ENCODE measurements at regions not wholly inside any gene's neighbourhood (a gene's known extent, or its start where the extent isn't known, plus 50 kb on each side); places are given as distances from the start of the nearest gene placed in this dataset.

DNA sequence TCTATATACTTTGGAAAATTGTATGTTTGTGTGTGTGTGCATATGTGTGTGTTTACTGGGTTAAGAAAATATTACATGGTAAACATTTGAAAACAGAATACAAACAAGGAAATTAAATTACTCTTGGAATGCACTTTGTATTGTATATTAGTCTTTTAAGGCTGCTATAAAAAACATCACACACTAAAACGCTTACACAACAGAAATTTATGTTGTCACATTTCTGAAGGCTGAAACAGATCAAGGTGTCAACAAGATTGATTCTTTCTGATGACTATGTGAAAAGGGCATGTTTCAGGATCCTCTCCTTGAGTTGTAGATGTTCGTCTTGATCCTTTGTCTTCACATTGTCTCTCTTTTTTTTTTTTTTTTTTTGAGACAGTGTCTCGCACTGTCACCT lies 149.1 kb upstream of the CNTN5 start:
- Histone ChIP-seq H4K20me1 (ENCODE audit: insufficient read depth, low read length) (no peaks in the 10 kb centered on the region), H3K9me3 (ENCODE audit: low read length) (no peaks in the 10 kb centered on the region), H3K27ac (ENCODE audit: low read depth, low read length, poor library complexity, severe bottlenecking) (no peak overlapping the region), H3K9ac (ENCODE audit: low read length) (no peak overlapping the region), H3K9me2 (ENCODE audit: low read depth, low read length) (no peaks in the 10 kb centered on the region), H3K4me3 (ENCODE audit: low read depth, low read length, poor library complexity, severe bottlenecking) (no peak overlapping the region), H3K27me3 (ENCODE audit: insufficient read depth, low read length) (no peaks in the 10 kb centered on the region), H3K4me1 (ENCODE audit: insufficient read depth, low read length, severe bottlenecking) (no peaks in the 10 kb centered on the region), H3K4me2 (ENCODE audit: low read length) (no peak overlapping the region), H3K79me2 (ENCODE audit: insufficient read depth, low read length) (no peaks in the 10 kb centered on the region), H3K36me3 (ENCODE audit: insufficient read depth, low read length) (no peaks in the 10 kb centered on the region), H2AFZ (ENCODE audit: low read length) (no peak overlapping the region), H3F3A (ENCODE audit: insufficient read depth, low read length) (no peaks in the 10 kb centered on the region)
- TF ChIP-seq, protein P1, sequence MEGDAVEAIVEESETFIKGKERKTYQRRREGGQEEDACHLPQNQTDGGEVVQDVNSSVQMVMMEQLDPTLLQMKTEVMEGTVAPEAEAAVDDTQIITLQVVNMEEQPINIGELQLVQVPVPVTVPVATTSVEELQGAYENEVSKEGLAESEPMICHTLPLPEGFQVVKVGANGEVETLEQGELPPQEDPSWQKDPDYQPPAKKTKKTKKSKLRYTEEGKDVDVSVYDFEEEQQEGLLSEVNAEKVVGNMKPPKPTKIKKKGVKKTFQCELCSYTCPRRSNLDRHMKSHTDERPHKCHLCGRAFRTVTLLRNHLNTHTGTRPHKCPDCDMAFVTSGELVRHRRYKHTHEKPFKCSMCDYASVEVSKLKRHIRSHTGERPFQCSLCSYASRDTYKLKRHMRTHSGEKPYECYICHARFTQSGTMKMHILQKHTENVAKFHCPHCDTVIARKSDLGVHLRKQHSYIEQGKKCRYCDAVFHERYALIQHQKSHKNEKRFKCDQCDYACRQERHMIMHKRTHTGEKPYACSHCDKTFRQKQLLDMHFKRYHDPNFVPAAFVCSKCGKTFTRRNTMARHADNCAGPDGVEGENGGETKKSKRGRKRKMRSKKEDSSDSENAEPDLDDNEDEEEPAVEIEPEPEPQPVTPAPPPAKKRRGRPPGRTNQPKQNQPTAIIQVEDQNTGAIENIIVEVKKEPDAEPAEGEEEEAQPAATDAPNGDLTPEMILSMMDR (IDR thresholded peaks at IDR 0.05; ENCODE audit: low read length) = no peak
- TF ChIP-seq EZH2 (IDR thresholded peaks at IDR 0.05; ENCODE audit: borderline replicate concordance, low read length) = no peak

DNA sequence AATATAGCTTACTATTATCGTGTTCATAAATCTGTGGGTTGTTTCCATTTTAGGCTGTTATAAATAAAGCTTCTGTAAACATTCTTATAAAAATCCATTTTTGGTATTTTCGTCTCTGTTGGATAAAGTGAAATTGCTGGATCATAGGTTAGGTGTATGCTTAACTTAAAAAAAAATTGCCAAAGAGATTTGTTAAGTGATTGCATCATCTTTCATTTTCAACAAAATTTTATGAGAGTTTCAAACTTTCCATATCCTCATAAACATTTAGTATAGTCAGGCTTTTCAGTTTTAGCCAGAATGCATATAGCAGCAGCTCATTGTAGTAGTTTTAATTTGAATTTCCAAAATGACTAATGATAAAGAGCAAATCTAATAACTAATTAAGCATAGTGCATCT lies 146.7 kb upstream of the CNTN5 start:
- Histone ChIP-seq H3K79me2 (ENCODE audit: insufficient read depth, low read length) (no peaks in the 10 kb centered on the region), H3K9me2 (ENCODE audit: low read depth, low read length) (no peaks in the 10 kb centered on the region), H3K4me1 (ENCODE audit: insufficient read depth, low read length, severe bottlenecking) (no peaks in the 10 kb centered on the region), H3K9ac (ENCODE audit: low read length) (no peak overlapping the region), H3F3A (ENCODE audit: insufficient read depth, low read length) (no peaks in the 10 kb centered on the region), H4K20me1 (ENCODE audit: insufficient read depth, low read length) (no peaks in the 10 kb centered on the region), H3K4me3 (ENCODE audit: low read depth, low read length, poor library complexity, severe bottlenecking) (no peak overlapping the region), H3K27ac (ENCODE audit: low read depth, low read length, poor library complexity, severe bottlenecking) (no peak overlapping the region), H3K9me3 (ENCODE audit: low read length) (no peaks in the 10 kb centered on the region), H2AFZ (ENCODE audit: low read length) (no peak overlapping the region), H3K4me2 (ENCODE audit: low read length) (no peak overlapping the region), H3K36me3 (ENCODE audit: insufficient read depth, low read length) (no peaks in the 10 kb centered on the region), H3K27me3 (ENCODE audit: insufficient read depth, low read length) (no peaks in the 10 kb centered on the region)
- TF ChIP-seq, protein P1 (IDR thresholded peaks at IDR 0.05; ENCODE audit: low read length) = no peak
- no peak for TF ChIP-seq EZH2 (IDR thresholded peaks at IDR 0.05; ENCODE audit: borderline replicate concordance, low read length)

DNA sequence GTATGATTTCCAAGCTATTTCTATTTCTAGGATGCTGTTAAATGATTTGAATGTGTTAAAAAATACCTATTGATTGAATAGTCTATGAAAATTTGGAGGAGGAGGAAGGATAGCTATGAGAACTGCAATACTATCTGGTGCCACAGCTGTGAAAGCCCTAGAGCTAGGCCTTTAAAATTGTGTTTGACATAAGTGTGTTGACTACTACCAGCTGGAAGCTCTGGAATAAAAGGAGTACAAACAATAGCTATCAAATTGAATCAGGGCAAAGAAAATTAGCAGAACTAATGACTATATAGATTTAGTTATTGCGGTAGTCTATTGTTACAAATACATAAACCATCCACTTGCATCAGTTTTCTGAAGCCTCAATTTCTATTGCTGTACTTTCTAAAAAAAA lies 124.8 kb upstream of the CNTN5 start:
- H3K4me1 ChIP-seq (ENCODE audit: insufficient read depth, low read length, severe bottlenecking) = no peaks in the 10 kb centered on the region
- no peak overlapping the region for H3K27ac ChIP-seq (ENCODE audit: low read depth, low read length, poor library complexity, severe bottlenecking)
- no peaks in the 10 kb centered on the region for H3K9me3 ChIP-seq (ENCODE audit: low read length)
- H3K79me2 ChIP-seq (ENCODE audit: insufficient read depth, low read length) = no peaks in the 10 kb centered on the region
- no peak overlapping the region for H3K4me3 ChIP-seq (ENCODE audit: low read depth, low read length, poor library complexity, severe bottlenecking)
- no peak overlapping the region for H2AFZ ChIP-seq (ENCODE audit: low read length)
- H3K9me2 ChIP-seq (ENCODE audit: low read depth, low read length) = no peaks in the 10 kb centered on the region
- no peaks in the 10 kb centered on the region for H3K27me3 ChIP-seq (ENCODE audit: insufficient read depth, low read length)
- H3K36me3 ChIP-seq (ENCODE audit: insufficient read depth, low read length) = no peaks in the 10 kb centered on the region
- H3K9ac ChIP-seq (ENCODE audit: low read length) = no peak overlapping the region
- no peak overlapping the region for H3K4me2 ChIP-seq (ENCODE audit: low read length)
- no peaks in the 10 kb centered on the region for H4K20me1 ChIP-seq (ENCODE audit: insufficient read depth, low read length)
- TF ChIP-seq EZH2 (IDR thresholded peaks at IDR 0.05; ENCODE audit: borderline replicate concordance, low read length) = no peak
- TF ChIP-seq, protein P1 (IDR thresholded peaks at IDR 0.05; ENCODE audit: low read length) = no peak
- no peaks in the 10 kb centered on the region for H3F3A ChIP-seq (ENCODE audit: insufficient read depth, low read length)
